HepG2 (cell line): ENCODE measurements at regions not wholly inside any gene's neighbourhood (a gene's known extent, or its start where the extent isn't known, plus 50 kb on each side); places are given as distances from the start of the nearest gene placed in this dataset.

Source experiments
- BRCA1 ChIP-seq: sonication (generic); formaldehyde crosslinking; IDR thresholded peaks from 2 replicates; pipeline ENCODE4 v1.4.0; 2020; ENCODE audit warnings: missing genetic modification reagents
- CEBPB ChIP-seq: IDR thresholded peaks from 2 replicates; pipeline ENCODE4 v1.6.1; 2011; ENCODE audit warnings: low read depth, low read length, improper control_type of control experiment, borderline replicate concordance
- ELF4 ChIP-seq: sonication (generic); formaldehyde crosslinking; IDR thresholded peaks from 2 replicates; pipeline ENCODE4 v1.5.0; 2020; ENCODE audit warnings: missing genetic modification reagents, mild to moderate bottlenecking, moderate library complexity, borderline replicate concordance
- GLI4 ChIP-seq: sonication (generic); formaldehyde crosslinking; IDR thresholded peaks from 2 replicates; pipeline ENCODE4 v1.5.1; 2020; ENCODE audit warnings: missing genetic modification reagents, mild to moderate bottlenecking, moderate library complexity, borderline replicate concordance
- HOXA3 ChIP-seq: sonication (generic); formaldehyde crosslinking; IDR thresholded peaks from 2 replicates; pipeline ENCODE4 v1.5.0; 2020; ENCODE audit warnings: missing genetic modification reagents
- PRDM4 ChIP-seq: sonication (generic); formaldehyde crosslinking; IDR thresholded peaks from 2 replicates; pipeline ENCODE4 v1.9.0; 2021; ENCODE audit warnings: missing genetic modification reagents, borderline replicate concordance
- SRF ChIP-seq: IDR thresholded peaks from 2 replicates; pipeline ENCODE4 v1.6.1; 2011; ENCODE audit warnings: mild to moderate bottlenecking, low read depth, low read length, moderate library complexity
- ZBTB26 ChIP-seq: IDR thresholded peaks from 2 replicates; pipeline ENCODE4 v1.6.1; 2016; ENCODE audit warnings: missing compliant biosample characterization, missing genetic modification reagents, borderline replicate concordance
- ZC3H13 ChIP-seq: sonication (generic); formaldehyde crosslinking; IDR thresholded peaks from 2 replicates; pipeline ENCODE4 v1.8.1; 2023; ENCODE audit warnings: mild to moderate bottlenecking, missing genetic modification reagents, moderate library complexity
- ZNF225 ChIP-seq: sonication (generic); formaldehyde crosslinking; IDR thresholded peaks from 2 replicates; pipeline ENCODE4 v1.4.0; 2020; ENCODE audit warnings: mild to moderate bottlenecking, missing genetic modification reagents

- TF ChIP-seq PRDM4 (CRISPR knock-in tag) (no peak), BRCA1 (no peak), CEBPB (no peak), SRF (no peak), ELF4 (CRISPR knock-in tag) (no peak), ZBTB26 (CRISPR knock-in tag) (no peak), ZNF225 (no peak), ZC3H13 (CRISPR knock-in tag) (no peak), GLI4 (CRISPR knock-in tag) (no peak), HOXA3 (CRISPR knock-in tag) (no peak)
Measured at GRCh38 chr10:113287592-113287991, 265.3 kb upstream of the HABP2 start.
